VCaP (cell line): ENCODE measurements at regions not wholly inside any gene's neighbourhood (a gene's known extent, or its start where the extent isn't known, plus 50 kb on each side); places are given as distances from the start of the nearest gene placed in this dataset.

Source experiments
- H3K27ac ChIP-seq: fragments of 450-650 bp; 2 replicates; pipeline ENCODE4 v1.5.1; 2017
- TF ChIP-seq, protein P1 (sequence below): fragments of 450-650 bp; conservative IDR thresholded peaks from 2 replicates; pipeline ENCODE4 v1.5.1; 2017; ENCODE audit warnings: mild to moderate bottlenecking, moderate library complexity

DNA sequence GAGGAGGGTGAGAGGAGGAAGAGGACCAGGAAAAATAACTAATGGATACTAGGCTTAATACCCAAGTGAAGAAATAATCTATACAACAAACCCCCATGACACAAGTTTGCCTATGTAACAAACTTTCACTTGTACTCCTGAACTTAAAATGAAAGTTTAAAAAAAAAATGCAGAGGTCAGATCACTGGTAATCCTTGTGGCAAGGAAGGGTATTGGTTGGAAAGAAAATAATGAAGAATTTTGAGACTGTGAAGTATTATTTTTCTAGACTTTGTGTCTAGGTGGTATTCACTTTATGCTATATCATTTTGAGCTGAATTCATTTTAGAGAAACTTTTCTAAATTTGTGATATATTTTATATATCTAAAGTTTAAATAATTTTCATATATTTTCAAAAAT is 547.5 kb downstream of the MMUT start:
- TF ChIP-seq, protein P1, sequence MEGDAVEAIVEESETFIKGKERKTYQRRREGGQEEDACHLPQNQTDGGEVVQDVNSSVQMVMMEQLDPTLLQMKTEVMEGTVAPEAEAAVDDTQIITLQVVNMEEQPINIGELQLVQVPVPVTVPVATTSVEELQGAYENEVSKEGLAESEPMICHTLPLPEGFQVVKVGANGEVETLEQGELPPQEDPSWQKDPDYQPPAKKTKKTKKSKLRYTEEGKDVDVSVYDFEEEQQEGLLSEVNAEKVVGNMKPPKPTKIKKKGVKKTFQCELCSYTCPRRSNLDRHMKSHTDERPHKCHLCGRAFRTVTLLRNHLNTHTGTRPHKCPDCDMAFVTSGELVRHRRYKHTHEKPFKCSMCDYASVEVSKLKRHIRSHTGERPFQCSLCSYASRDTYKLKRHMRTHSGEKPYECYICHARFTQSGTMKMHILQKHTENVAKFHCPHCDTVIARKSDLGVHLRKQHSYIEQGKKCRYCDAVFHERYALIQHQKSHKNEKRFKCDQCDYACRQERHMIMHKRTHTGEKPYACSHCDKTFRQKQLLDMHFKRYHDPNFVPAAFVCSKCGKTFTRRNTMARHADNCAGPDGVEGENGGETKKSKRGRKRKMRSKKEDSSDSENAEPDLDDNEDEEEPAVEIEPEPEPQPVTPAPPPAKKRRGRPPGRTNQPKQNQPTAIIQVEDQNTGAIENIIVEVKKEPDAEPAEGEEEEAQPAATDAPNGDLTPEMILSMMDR: no peak
- no peak overlapping the region for H3K27ac ChIP-seq

DNA sequence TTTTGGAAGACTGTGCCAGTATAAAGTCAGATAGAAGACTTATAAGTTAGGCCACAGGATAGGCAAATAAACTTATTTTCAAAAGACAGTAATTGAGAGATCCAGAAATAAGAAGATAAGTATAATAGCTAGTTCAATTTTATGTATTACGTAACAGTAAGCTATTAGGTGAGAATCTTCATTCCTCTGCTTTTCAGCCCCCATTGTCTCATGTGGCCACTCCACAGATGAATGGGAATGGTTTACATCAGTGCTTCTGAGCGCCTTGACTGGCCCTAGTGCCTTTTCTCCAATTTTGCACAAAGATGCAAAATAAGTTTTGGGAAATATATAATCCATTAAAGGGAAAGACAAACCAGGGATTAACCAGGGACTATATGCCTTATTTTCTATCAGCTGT is 550.5 kb downstream of the MMUT start:
- TF ChIP-seq, protein P1: no peak

DNA sequence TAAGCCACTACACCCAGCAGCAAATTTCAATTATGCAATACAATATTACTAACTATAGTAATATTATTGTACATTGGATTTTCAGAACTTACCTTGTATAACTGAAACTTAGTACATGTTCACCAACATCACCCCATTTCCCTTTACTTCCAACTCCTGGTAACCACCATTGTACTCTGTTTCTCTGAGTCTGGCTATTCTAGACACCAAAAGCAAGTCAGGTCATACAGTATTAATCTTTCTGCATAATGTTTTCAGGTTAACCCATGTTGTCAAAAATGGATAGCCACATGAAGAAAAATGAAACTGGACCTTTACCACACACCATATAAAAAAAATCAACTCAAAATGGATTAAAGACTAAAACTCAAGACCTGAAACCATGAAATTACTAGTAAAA is 558.2 kb downstream of the MMUT start:
- TF ChIP-seq, protein P1: no peak
- H3K27ac ChIP-seq: no peak overlapping the region

More for the DNA sequence above, 550.5 kb downstream of the MMUT start:
- H3K27ac ChIP-seq: no peak overlapping the region

DNA sequence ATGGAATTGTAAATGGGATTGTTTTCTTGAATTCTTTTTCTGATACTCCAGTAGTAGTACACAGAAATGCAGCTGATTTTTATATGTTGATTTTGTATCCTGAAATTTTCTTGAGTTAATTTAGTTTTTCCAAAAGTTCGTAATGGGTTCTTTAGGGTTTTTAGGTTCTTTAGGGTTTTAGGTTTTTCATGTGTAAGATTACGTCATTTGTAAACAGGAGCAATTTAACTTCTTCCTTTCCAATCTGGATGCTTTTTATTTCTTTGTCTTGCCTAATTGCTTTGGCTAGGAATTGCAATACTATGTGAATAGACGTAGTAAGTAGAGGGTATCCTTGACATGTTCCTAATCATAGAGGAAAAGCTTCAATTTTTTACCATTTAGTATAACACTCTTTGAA is 568.6 kb downstream of the MMUT start:
- TF ChIP-seq, protein P1: no peak
- H3K27ac ChIP-seq: peak overlapping the region; percentile 43; the same call in 1 of the 2 replicates

DNA sequence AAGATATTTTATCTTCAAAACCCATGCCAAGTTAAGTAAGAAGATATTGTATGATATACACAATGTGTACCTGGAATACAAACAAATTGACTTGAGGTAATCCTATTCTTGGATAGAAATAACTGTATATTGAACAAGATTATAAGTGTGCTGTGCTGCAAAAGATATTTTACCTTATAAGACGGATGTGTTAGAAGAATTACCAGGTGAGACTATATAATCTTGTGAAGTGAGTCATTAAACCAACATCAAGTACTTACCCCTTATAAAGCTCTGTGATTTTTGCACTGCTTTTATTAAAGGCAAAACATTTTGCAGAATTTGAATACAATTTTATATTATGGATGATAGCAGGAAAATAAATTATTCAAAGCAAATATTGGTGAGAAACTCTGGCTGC is 570.0 kb downstream of the MMUT start:
- TF ChIP-seq, protein P1: no peak

DNA sequence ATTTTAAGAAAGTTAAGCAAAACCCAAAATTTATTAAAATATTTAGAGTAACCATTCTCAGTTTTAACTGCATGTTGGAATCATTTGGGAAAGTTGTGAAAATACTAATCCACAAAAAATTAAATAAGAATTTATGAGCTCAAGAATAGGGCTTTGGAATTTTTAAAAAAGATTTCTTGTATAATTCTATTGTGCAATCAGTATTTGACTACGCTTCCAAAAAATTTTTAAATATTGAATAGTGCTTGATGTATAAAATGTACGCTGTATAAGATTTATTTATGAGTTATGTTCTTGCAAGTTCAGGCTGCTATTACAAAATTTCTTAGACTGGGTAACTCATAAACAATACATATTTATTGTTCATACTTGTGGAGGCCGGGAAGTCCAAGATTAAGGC is 571.7 kb downstream of the MMUT start:
- no peak overlapping the region for H3K27ac ChIP-seq
- TF ChIP-seq, protein P1: no peak

More for the DNA sequence above, 570.0 kb downstream of the MMUT start:
- peak overlapping the region; percentile 43; the same call in 1 of the 2 replicates for H3K27ac ChIP-seq

DNA sequence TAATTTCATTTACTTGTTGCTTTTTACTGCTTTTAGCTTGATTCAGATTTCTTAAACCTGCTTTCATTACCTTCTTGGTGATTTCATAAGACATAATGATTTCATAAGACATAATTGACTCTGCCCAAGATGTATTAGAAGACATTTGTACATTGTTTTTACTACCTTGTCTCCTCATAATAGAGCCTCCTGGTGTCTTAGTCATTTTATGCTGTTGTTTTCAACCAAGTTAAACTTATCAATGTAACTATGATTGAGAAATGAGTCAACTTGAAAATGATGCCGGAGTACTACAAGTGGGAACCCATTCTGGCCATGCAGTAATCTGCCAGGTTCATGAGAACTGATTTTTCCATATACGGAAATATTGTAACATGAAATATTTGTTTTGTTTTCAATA is 573.6 kb downstream of the MMUT start:
- TF ChIP-seq, protein P1: no peak
- no peak overlapping the region for H3K27ac ChIP-seq

DNA sequence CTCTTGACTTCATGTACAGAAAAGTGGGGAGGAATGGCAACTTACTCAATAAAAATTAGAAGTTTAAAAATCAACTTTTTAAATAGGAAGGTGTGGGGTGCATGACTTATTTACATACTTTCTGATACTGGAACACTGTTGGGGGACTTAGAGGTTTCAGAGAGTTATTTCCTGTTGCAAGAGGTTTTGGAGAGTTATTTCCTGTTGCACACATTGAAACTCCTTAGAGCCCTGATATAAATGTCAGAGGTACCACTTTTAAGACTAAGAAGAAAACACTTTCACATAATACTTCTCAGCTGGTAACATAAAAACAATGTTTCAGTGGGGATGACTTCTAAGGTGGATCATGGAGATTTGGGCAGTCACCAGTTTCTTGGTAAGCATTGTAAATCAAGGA is 579.9 kb downstream of the MMUT start:
- TF ChIP-seq, protein P1: no peak
- no peak overlapping the region for H3K27ac ChIP-seq
